Peyer's patch (tissue), 4 donors: ENCODE measurements at regions not wholly inside any gene's neighbourhood (a gene's known extent, or its start where the extent isn't known, plus 50 kb on each side); places are given as distances from the start of the nearest gene placed in this dataset.

ENCODE experiments used
- POLR2A ChIP-seq, 2 donors: fragments of 450-650 bp; IDR thresholded peaks; one replicate each; pipeline ENCODE4 v1.5.1; 2017; ENCODE audit warnings: antibody characterized with exemption in 2 of 2, mild to moderate bottlenecking in 2 of 2, moderate library complexity in 2 of 2
- TF ChIP-seq, protein P1 (sequence below), 6 experiments: fragments of 450-650 bp in 4 of 6; fragments of 200-600 bp in 2 of 6; sonication (generic) in 1 of 6; IDR thresholded peaks; one replicate each; pipeline ENCODE4 v1.5.1; 2017 to 2019; ENCODE audit warnings: antibody characterized with exemption in 6 of 6, mild to moderate bottlenecking in 3 of 6, moderate library complexity in 1 of 6

DNA sequence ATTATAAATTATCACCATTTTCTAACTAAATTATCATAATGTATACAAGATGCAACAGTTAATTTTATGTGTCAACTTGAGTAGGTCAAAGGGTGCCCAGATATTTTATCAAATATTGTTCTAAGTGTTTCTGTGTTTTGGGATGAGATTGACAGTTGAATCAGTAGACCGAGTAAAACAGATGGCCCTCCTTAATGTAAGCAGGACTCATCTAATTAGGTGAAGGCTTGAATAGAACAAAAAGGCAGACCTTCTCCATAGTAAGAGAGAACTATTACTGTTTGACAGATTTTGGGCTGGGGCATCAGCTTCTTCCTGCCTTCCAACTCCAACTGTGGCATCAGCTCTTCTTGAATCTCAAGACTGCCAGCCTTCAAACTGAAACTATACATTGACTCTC, 185.8 kb downstream of the TRAM1L1 start:
- TF ChIP-seq, protein P1, sequence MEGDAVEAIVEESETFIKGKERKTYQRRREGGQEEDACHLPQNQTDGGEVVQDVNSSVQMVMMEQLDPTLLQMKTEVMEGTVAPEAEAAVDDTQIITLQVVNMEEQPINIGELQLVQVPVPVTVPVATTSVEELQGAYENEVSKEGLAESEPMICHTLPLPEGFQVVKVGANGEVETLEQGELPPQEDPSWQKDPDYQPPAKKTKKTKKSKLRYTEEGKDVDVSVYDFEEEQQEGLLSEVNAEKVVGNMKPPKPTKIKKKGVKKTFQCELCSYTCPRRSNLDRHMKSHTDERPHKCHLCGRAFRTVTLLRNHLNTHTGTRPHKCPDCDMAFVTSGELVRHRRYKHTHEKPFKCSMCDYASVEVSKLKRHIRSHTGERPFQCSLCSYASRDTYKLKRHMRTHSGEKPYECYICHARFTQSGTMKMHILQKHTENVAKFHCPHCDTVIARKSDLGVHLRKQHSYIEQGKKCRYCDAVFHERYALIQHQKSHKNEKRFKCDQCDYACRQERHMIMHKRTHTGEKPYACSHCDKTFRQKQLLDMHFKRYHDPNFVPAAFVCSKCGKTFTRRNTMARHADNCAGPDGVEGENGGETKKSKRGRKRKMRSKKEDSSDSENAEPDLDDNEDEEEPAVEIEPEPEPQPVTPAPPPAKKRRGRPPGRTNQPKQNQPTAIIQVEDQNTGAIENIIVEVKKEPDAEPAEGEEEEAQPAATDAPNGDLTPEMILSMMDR (IDR thresholded peaks at IDR 0.05), result no peak
- no peak for TF ChIP-seq POLR2A (IDR thresholded peaks at IDR 0.05)
